ENCODE measurements at regions not wholly inside any gene's neighbourhood (a gene's known extent, or its start where the extent isn't known, plus 50 kb on each side); places are given as distances from the start of the nearest gene placed in this dataset.

DNA sequence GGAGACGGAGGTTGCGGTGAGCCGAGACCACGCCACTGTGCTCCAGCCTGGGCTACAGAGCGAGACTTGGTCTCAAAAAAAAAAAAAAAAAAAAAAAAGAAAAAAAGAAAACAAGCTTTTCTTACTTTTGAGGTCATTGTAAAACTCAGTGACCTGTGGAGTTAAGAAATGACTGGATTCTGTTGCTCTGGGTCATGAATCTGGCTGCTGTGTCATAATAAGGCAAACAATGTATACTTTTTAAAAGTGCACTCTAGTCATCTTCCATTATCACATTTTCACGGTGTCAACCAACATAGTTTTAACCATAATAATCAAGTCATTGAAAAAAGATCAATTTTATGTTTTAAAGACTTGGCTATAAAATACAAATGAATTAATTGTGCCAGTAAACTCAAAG is 1186.6 kb downstream of the DIAPH3 start (continued):
- TF ChIP-seq, protein P1, sequence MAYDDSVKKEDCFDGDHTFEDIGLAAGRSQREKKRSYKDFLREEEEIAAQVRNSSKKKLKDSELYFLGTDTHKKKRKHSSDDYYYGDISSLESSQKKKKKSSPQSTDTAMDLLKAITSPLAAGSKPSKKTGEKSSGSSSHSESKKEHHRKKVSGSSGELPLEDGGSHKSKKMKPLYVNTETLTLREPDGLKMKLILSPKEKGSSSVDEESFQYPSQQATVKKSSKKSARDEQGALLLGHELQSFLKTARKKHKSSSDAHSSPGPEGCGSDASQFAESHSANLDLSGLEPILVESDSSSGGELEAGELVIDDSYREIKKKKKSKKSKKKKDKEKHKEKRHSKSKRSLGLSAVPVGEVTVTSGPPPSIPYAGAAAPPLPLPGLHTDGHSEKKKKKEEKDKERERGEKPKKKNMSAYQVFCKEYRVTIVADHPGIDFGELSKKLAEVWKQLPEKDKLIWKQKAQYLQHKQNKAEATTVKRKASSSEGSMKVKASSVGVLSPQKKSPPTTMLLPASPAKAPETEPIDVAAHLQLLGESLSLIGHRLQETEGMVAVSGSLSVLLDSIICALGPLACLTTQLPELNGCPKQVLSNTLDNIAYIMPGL (CRISPR knock-in tag; IDR thresholded peaks at IDR 0.05): no peak
- TF ChIP-seq NR2C2 (CRISPR knock-in tag; IDR thresholded peaks at IDR 0.05) (no peak), ZNF121 (CRISPR knock-in tag; IDR thresholded peaks at IDR 0.05) (no peak), EMX1 (CRISPR knock-in tag; IDR thresholded peaks at IDR 0.05) (no peak)
- TF ChIP-seq, protein P2, sequence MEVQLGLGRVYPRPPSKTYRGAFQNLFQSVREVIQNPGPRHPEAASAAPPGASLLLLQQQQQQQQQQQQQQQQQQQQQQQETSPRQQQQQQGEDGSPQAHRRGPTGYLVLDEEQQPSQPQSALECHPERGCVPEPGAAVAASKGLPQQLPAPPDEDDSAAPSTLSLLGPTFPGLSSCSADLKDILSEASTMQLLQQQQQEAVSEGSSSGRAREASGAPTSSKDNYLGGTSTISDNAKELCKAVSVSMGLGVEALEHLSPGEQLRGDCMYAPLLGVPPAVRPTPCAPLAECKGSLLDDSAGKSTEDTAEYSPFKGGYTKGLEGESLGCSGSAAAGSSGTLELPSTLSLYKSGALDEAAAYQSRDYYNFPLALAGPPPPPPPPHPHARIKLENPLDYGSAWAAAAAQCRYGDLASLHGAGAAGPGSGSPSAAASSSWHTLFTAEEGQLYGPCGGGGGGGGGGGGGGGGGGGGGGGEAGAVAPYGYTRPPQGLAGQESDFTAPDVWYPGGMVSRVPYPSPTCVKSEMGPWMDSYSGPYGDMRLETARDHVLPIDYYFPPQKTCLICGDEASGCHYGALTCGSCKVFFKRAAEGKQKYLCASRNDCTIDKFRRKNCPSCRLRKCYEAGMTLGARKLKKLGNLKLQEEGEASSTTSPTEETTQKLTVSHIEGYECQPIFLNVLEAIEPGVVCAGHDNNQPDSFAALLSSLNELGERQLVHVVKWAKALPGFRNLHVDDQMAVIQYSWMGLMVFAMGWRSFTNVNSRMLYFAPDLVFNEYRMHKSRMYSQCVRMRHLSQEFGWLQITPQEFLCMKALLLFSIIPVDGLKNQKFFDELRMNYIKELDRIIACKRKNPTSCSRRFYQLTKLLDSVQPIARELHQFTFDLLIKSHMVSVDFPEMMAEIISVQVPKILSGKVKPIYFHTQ (CRISPR knock-in tag; IDR thresholded peaks at IDR 0.05): no peak
- TF ChIP-seq, protein P3, sequence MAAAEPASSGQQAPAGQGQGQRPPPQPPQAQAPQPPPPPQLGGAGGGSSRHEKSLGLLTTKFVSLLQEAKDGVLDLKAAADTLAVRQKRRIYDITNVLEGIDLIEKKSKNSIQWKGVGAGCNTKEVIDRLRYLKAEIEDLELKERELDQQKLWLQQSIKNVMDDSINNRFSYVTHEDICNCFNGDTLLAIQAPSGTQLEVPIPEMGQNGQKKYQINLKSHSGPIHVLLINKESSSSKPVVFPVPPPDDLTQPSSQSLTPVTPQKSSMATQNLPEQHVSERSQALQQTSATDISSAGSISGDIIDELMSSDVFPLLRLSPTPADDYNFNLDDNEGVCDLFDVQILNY (CRISPR knock-in tag; IDR thresholded peaks at IDR 0.05): no peak

DNA sequence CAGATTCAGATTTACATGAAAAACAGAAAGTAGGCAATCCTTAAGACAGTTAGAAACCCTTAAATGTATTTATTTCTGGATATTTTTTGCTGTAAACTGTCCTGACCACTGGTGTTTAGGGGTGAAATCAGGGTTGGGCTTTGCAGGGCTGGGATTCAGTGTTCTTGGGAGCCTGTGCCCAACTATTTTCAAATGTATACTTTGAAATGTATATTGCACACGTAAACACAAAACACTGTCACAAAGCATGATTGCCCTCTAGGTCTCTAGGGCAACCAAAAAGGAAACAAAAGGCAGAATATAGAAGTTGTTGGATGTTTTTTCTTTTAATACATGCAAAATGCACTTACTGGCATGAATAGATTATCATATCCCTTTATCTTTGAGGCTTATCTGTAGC is 1185.4 kb downstream of the DIAPH3 start:
- POLR2A ChIA-PET: no interaction called here
- ATAC-seq (no peak), DNase-seq (ENCODE audit: low spot score) (no peak)
- CTCF ChIA-PET: no interaction called here
- no peaks in the 10 kb centered on the region for H3K27me3 Mint-ChIP-seq (ENCODE audit: low read depth)
- H3K4me1 Mint-ChIP-seq: peaks cover 5% of the 10 kb centered on the region
- no peak overlapping the region for H3K4me3 Mint-ChIP-seq
- TF ChIP-seq SP1 (CRISPR knock-in tag; conservative IDR thresholded peaks at IDR 0.05) (no peak), ZNF121 (CRISPR knock-in tag; IDR thresholded peaks at IDR 0.05) (no peak), ZNF416 (CRISPR knock-in tag; IDR thresholded peaks at IDR 0.05) (no peak), NR3C1 (CRISPR knock-in tag; conservative IDR thresholded peaks at IDR 0.05; ENCODE audit: low read depth) (no peak), SMAD4 (CRISPR knock-in tag; IDR thresholded peaks at IDR 0.05) (no peak), TEAD4 (CRISPR knock-in tag; IDR thresholded peaks at IDR 0.05) (no peak), RORB (CRISPR knock-in tag; IDR thresholded peaks at IDR 0.05) (no peak), FOXK1 (CRISPR knock-in tag; IDR thresholded peaks at IDR 0.05) (no peak), PRRX2 (CRISPR knock-in tag; IDR thresholded peaks at IDR 0.05) (no peak)
- TF ChIP-seq, protein P4, sequence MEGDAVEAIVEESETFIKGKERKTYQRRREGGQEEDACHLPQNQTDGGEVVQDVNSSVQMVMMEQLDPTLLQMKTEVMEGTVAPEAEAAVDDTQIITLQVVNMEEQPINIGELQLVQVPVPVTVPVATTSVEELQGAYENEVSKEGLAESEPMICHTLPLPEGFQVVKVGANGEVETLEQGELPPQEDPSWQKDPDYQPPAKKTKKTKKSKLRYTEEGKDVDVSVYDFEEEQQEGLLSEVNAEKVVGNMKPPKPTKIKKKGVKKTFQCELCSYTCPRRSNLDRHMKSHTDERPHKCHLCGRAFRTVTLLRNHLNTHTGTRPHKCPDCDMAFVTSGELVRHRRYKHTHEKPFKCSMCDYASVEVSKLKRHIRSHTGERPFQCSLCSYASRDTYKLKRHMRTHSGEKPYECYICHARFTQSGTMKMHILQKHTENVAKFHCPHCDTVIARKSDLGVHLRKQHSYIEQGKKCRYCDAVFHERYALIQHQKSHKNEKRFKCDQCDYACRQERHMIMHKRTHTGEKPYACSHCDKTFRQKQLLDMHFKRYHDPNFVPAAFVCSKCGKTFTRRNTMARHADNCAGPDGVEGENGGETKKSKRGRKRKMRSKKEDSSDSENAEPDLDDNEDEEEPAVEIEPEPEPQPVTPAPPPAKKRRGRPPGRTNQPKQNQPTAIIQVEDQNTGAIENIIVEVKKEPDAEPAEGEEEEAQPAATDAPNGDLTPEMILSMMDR (IDR thresholded peaks at IDR 0.05): no peak
- TF ChIP-seq, protein P5, sequence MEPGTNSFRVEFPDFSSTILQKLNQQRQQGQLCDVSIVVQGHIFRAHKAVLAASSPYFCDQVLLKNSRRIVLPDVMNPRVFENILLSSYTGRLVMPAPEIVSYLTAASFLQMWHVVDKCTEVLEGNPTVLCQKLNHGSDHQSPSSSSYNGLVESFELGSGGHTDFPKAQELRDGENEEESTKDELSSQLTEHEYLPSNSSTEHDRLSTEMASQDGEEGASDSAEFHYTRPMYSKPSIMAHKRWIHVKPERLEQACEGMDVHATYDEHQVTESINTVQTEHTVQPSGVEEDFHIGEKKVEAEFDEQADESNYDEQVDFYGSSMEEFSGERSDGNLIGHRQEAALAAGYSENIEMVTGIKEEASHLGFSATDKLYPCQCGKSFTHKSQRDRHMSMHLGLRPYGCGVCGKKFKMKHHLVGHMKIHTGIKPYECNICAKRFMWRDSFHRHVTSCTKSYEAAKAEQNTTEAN (CRISPR knock-in tag; IDR thresholded peaks at IDR 0.05): no peak
- TF ChIP-seq, protein P6, sequence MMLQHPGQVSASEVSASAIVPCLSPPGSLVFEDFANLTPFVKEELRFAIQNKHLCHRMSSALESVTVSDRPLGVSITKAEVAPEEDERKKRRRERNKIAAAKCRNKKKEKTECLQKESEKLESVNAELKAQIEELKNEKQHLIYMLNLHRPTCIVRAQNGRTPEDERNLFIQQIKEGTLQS (CRISPR knock-in tag; conservative IDR thresholded peaks at IDR 0.05): no peak
- H3K9me3 Mint-ChIP-seq: peaks cover 15% of the 10 kb centered on the region
- H3K36me3 Mint-ChIP-seq: peaks cover 7% of the 10 kb centered on the region
- H3K27ac Mint-ChIP-seq: no peak overlapping the region

DNA sequence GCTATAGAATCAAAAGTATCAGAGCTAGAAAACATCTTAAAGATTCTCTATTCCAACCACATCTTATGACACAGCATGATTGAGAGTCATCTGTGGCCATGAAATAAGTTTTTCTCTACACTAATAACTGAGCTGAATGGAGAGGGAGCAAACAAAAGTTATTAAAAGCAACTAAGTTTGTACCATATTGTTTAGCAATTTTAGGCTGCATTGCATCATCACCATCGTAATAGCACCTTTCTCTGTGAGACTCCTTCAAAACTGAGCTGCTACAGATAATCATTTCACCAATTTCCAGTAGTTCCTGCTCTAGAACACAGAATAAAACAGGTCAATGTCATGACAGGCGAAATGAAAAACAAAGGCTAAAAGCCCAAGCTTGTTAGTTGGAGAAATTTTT is 1183.9 kb downstream of the DIAPH3 start:
- no peak overlapping the region for H3K27ac Mint-ChIP-seq
- no peak overlapping the region for H3K4me3 Mint-ChIP-seq
- ATAC-seq (no peak), DNase-seq (ENCODE audit: low spot score) (no peak)
- no peaks in the 10 kb centered on the region for H3K27me3 Mint-ChIP-seq (ENCODE audit: low read depth)
- peaks cover 24% of the 10 kb centered on the region for H3K9me3 Mint-ChIP-seq
- no peaks in the 10 kb centered on the region for H3K4me1 Mint-ChIP-seq
- TF ChIP-seq, protein P7, sequence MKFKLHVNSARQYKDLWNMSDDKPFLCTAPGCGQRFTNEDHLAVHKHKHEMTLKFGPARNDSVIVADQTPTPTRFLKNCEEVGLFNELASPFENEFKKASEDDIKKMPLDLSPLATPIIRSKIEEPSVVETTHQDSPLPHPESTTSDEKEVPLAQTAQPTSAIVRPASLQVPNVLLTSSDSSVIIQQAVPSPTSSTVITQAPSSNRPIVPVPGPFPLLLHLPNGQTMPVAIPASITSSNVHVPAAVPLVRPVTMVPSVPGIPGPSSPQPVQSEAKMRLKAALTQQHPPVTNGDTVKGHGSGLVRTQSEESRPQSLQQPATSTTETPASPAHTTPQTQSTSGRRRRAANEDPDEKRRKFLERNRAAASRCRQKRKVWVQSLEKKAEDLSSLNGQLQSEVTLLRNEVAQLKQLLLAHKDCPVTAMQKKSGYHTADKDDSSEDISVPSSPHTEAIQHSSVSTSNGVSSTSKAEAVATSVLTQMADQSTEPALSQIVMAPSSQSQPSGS (CRISPR knock-in tag; IDR thresholded peaks at IDR 0.05; ENCODE audit: borderline replicate concordance, low read depth): no peak
- no peak for TF ChIP-seq ZNF263 (CRISPR knock-in tag; IDR thresholded peaks at IDR 0.05; ENCODE audit: low read depth)
- peaks cover 7% of the 10 kb centered on the region for H3K36me3 Mint-ChIP-seq
- ChIA-PET POLR2A (no interaction called here), CTCF (no interaction called here)

Data from WTC11 (cell line).